ENCODE measurements at regions not wholly inside any gene's neighbourhood (a gene's known extent, or its start where the extent isn't known, plus 50 kb on each side); places are given as distances from the start of the nearest gene placed in this dataset.
"Not testable (repeated sequence)": the region's sequence is repeated elsewhere in the genome, so short reads cannot be mapped to it uniquely, and the experiment has no call there.

DNA sequence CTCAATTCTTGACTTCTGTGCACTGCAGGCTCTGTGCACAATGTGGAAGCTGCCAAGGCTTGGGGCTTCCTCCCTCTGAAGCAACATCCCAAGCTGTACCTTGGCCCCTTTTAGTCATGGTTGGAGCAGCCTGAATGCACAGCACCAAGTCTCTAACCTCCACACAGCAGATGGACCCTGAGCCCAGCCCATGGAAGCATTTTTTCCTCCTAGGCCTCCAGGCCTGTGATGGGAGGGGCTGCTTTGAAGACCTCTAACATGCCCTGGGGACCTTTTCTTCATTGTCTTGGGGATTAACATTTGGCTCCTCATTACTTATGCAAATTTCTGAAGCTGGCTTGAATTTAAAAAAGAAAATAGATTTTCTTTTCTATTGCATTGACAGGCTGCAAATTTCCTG is 385.8 kb downstream of the LRRC70 start:
- DNase-seq, result no peak

DNA sequence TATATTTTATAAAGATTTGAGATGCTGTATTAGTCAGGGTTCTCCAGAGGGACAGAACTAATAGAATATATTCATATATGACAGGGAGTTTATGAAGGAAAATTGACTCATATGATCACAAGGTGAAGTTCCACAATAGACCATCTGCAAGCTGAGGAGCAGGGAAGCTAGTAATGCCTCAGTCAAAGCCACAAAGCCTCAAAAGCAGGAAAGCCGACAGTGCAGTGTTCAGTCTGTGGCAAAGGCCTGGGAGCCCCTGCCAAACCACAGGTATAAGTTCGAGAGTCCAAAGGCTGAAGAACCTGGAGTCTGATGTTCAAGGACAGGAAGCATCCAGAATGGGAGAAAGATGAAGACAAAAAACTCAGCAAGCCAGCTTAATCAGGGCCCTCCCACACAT is 382.2 kb downstream of the LRRC70 start:
- no peak for DNase-seq

- no peak for DNase-seq
Measured at GRCh38 chr5:62956597-62956996, 378.0 kb downstream of the LRRC70 start.

DNA sequence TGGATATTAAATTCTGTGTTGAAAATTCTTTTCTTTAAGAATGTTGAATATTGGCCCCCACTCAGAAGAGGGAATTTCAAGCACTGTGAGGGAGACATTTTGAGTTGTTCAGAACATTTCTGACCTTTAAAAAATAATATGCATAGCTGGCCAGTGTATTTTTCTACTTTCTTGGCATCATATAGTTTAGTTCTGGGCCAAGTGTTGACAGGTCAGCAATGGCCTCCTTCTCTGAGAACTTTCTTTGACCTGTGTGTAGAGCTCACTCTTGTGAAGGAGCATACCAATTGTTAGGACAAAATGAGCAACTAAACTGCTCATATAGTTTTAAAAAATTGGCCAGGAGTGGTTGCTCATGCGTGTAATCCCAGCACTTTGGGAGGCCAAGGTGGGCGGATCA is 376.0 kb downstream of the LRRC70 start:
- no peak for DNase-seq

DNA sequence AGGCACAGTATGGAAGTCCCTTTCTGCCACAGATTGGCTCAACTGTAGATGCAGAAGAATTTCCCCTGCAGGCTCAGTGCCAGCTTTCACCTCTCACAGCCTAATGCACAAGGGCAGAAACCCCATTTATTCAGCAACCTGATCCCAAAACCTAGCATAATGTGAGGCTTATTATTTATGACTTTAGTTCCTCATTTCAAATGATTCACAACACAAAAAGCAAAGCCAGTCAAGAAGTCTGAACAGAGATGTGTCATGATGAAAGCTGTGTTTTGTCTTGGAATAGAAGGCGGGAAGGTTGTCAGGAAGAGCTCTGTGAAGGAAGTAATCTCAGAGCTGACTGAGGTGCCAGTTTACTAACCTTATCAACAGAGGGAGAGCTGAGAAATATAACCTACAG is 369.7 kb downstream of the LRRC70 start:
- no peak for DNase-seq

DNA sequence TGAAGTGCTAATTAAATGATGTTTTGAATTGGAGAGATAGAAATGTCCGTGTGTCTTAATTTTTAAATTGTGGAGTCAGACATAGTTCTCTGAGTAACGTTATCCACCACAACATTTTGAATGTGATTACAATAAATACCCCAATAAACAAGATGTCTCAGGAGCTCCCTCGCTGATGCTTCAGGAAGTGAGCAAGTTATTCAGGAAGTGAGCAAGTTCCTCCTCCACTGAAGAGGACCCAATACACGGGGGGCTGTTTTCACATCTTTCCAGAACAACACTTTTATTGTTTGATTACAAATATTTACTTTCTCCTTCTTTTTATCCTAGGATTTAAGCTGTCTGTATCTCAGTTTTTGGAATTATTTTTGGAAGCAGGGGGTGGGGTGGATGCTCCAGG is 363.8 kb downstream of the LRRC70 start:
- DNase-seq, result no peak

DNA sequence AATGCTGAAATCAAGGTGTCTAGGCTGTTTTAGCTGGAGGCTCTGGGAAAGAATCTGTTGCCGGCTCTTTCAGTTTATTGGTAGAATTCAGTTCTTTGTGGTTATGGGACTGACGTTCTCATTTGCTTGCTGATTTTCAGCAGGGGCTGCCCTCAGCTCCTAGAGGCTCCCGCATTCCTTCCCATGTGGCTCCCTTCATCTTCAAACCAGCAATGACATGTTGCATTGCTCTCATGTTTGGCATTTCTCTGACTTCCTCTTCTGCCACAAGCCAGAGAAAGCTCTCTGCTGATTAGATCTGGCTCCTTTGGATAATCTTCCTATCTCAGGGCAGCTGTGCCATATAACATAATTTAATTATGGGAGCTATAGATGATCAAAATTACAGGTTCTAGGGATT is 360.3 kb downstream of the LRRC70 start:
- no peak for DNase-seq

DNA sequence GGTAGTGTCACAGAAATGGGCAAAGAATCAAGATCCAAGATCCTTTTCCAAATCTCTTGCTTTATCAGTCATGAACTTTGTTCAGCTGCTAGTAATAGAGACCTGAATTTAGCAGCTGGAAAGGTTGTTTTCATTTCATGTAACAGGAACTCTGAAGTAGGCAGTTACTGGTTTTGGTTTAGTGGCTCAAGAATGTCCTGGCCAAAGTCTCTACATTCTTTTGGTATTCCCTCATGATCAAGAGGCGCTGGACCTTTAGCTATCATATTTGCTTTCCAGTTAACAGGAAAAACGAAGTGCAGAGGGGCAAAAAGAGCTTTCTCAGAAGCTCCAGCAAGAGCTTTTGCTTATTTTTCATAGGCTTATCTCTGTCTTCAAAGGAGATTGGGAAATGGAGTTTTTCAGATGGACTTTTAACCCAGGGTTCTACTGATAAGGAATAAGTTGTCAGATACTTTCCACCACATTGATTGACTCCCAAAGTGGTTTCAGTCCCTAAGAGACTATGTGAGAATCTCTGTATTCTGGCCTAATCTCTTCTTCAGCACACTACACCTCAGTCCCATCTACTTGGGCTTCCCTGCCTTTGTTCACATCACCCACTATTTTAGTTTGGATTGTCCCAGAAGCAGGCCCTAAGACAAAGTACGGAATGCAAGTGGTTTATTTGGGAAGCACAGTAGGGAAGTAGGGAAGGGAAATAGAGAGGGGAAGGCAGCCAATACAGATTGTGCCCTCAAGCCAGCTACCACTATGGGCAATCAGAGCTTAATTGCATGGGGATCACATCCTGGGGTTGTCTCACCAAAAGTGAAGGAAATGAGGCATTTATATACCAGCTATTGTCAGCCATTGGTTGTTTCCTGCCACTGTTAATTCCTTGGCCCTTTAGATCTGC is 359.3 kb downstream of the LRRC70 start:
- DNase-seq, result no peak

GRCh38 chr5:62935660-62936059 is 357.0 kb downstream of the LRRC70 start:
- DNase-seq, result no peak

- no peak for DNase-seq
Measured at GRCh38 chr5:62934319-62934718, 355.7 kb downstream of the LRRC70 start.

DNA sequence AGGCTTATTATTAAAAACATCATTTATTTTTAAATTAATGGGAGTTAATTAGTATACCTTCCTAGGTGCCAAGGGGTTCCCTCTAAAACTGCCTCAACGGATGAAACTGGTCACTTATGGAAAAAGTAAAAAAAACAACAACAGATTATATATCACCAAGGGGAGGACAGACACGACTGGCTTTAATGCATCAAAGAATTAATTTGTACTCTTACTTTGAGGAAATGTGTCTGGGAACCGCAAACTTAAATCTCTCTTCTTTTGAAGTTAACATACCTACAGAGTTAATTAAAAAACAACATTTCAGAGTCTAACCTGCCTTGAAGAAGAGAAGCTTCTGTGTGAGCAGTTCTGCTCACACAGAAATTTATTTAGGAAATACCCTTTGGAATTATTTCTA is 354.6 kb downstream of the LRRC70 start:
- DNase-seq, result no peak

DNA sequence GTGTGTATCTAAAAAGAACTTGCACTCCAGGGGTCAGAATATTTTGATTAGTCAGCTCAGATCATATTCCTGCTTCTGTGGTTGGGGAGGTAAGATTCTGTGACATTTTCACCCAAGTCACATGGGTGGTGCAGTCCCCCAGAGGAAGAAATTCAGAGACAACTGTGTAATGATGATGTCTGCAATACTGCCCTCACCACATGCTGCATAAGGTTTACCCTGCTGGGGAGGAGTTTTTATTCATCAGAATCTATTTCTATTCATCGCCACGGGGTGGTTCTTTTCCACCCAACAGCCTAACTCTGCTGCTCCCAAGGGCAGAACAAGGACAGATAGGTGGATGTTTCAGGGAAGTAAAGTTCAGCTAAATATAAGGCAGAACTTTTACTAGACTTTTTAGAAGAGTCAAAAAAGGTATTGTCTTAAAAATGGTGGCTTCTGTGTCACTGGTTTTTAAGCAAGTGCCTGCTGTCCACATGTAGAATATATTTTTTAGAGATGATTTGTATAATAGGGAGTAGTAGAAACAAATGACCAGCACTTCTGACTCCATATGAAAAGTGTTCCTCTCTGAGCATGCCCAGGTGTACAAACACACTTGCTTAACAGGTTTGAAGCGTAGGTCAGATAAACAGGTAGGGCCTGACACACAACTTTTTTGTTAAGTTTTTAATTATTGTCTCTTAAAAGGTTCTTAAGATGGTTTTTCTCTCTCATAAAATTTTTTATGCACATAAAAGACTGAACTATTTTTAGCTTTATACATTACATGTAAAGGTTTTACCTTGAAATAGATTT is 352.7 kb downstream of the LRRC70 start:
- no peak for DNase-seq

DNA sequence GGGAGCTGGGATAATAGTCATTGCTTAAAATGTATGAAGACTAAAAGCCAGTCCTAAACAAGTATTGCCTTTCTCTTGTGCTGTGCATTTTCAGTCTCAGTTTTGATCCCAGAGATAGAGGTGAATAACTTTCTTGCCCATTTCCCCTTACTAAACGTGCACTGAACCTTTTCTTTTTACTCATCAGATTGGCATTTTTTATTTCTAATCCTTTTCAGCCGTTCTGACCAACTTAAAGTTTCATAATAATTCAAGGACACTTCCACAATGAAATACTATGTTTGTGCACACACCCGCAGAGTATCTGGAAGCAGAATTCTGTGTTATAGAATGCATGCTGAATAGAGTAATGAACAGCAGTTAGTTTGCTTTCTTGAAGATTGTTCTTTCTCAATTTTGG is 343.6 kb downstream of the LRRC70 start:
- DNase-seq, result no peak

GRCh38 chr5:62920856-62921255 is 342.2 kb downstream of the LRRC70 start:
- DNase-seq, result no peak

GRCh38 chr5:62909326-62909725 is 330.7 kb downstream of the LRRC70 start:
- no peak for DNase-seq

- no peak for DNase-seq
Measured at GRCh38 chr5:62902126-62902525, 323.5 kb downstream of the LRRC70 start.

- DNase-seq, result no peak
Measured at GRCh38 chr5:62900976-62901375, 322.4 kb downstream of the LRRC70 start.

- no peak for DNase-seq
Measured at GRCh38 chr5:62896121-62896893, 317.7 kb downstream of the LRRC70 start.

DNA sequence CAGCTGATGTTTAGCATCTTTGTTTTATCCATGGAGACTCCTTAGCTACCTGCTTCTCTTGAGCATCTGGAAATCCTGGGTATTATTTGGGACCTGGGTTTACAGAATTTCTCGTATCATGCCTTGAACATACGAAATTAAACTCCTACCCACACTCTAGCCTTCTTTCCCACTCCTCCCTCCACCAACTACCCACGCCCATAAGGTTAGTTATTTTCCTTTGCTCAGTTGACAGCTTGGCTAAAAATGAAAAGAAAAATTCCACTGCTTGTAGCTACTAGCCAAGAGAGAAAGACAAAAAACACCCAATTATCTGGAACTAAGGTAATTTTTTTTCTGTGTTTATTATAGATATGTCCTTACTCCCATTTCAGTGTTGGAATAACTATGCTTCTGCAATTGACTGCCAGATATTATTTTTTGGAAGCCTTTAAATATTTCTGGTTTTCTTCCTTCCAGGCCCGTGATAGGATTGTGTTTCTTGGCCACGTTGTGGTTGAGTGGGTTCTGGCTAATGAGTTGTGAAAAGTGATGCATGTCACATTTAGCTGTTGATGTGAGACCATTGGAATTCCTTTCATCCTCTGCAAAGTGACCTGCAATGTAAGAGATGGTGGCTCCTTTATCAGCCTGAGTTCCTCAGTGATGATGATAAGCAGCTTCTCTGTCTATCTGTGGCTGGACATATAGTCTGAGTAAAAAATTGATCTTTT is 308.1 kb downstream of the LRRC70 start:
- DNase-seq, result no peak

DNA sequence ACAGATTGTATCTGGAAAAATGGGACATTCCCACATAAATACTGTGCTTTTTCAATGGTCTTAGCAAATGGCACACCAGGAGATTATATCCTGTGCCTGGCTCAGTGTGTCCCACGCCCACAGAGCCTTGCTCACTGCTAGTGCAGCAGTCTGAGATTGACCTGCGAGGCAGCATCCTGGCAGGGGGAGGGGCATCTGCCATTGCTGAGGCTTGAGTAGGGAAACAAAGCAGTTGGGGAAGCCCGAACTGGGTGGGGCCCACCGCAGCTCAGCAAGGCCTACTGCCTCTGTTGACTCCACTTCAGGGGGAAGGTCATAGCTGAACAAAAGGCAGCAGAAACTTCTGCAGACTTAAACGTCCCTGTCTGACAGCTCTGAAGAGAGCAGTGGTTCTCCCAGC is 258.7 kb downstream of the LRRC70 start:
- not testable (repeated sequence) for DNase-seq

DNA sequence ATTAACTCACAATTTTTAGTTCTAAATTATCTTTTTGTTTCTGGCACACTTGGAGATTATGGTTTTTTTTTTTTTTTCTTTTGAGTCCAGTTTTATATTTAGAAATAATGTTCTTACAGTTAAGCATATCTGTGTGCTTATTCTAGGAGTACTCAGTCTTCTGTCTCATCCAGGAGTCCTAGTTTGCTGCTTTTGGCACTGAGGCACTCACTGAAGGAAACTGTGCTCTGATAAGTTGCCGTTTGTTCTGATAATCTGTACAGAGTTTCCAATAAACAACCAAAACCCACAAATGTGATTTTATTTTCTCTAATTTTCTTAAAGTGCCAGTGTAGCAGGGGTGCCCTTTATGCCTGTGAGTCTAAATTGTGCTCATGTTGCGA is 251.0 kb downstream of the LRRC70 start:
- DNase-seq, result no peak

- DNase-seq, result no peak
Measured at GRCh38 chr5:62828742-62829603, 250.4 kb downstream of the LRRC70 start.

All from activated CD8-positive, alpha-beta memory T cell treated with anti-CD3 and anti-CD28 coated beads, Interleukin-2, amount 50 U/mL, for 48 hours (primary cell).